ENCODE measurements at regions not wholly inside any gene's neighbourhood (a gene's known extent, or its start where the extent isn't known, plus 50 kb on each side); places are given as distances from the start of the nearest gene placed in this dataset.

- H2BK120ac ChIP-seq (replicated peaks; ENCODE audit: low read depth, low read length) = no peak overlapping the region
- H3K14ac ChIP-seq (ENCODE audit: insufficient read length) = no peak overlapping the region
- H3K4me1 ChIP-seq (replicated peaks in 1 of 4; ENCODE audit: control insufficient read depth in 3 of 4, insufficient read depth in 4 of 4, low read length in 3 of 4) = no peaks in the 10 kb centered on the region
- H2BK12ac ChIP-seq (ENCODE audit: low read depth, low read length) = no peak overlapping the region
- H3K18ac ChIP-seq (ENCODE audit: extremely low read depth, low read length) = no peak overlapping the region
- H3K4ac ChIP-seq (replicated peaks; ENCODE audit: insufficient read length, low read depth, low read length) = no peak overlapping the region
- no peak overlapping the region for H3K9ac ChIP-seq (replicated peaks in 1 of 4; ENCODE audit: extremely low read depth in 1 of 4, low read depth in 3 of 4, low read length in 3 of 4)
- H4K20me1 ChIP-seq (replicated peaks in 1 of 2; ENCODE audit: control insufficient read depth in 1 of 2, insufficient read depth in 2 of 2, low read length in 2 of 2) = no peaks in the 10 kb centered on the region
- no peak overlapping the region for H3K4me2 ChIP-seq (ENCODE audit: insufficient read depth in 1 of 2, low read depth in 2 of 2, low read length in 2 of 2)
- H3K27ac ChIP-seq (ENCODE audit: low read depth, low read length) = no peak overlapping the region
- no peak for FAIRE-seq
- no peak for DNase-seq (ENCODE audit: low read depth in 1 of 2, low spot score in 2 of 2)
- no peak overlapping the region for H2BK20ac ChIP-seq (ENCODE audit: low read length)
- no peak overlapping the region for H3K4me3 ChIP-seq (ENCODE audit: extremely low read depth in 1 of 4, insufficient read depth in 2 of 4, low read depth in 3 of 4, low read length in 4 of 4)
- H2AFZ ChIP-seq (ENCODE audit: low read length) = no peak overlapping the region
- H3K79me2 ChIP-seq (ENCODE audit: control insufficient read depth in 1 of 2, insufficient read depth in 2 of 2, low read length in 2 of 2) = no peaks in the 10 kb centered on the region
- no peak overlapping the region for H4K5ac ChIP-seq (ENCODE audit: insufficient read length, low read depth, low read length)
- no peak overlapping the region for H2BK5ac ChIP-seq (ENCODE audit: low read depth, low read length)
- ChIA-PET CTCF (ENCODE audit: partially characterized antibody) (no interaction called here), POLR2A (ENCODE audit: partially characterized antibody) (no interaction called here)
- H3K27me3 ChIP-seq (replicated peaks in 1 of 4; ENCODE audit: control insufficient read depth in 3 of 4, extremely low read depth in 1 of 4, insufficient read depth in 3 of 4, low read length in 3 of 4) = no peaks in the 10 kb centered on the region
- WGBS, 2 experiments (ENCODE audit: extremely low coverage in 1 of 2, insufficient coverage in 1 of 2, insufficient read length in 1 of 2, insufficient replicate concordance in 2 of 2, low coverage in 1 of 2, low lambda C conversion rate in 2 of 2, missing lambda C conversion rate in 1 of 2) = 76% methylated on average over 4 of the region's 4 CpGs; no CpG with 5 or more reads in 1 of the 2 experiments
- H3K79me1 ChIP-seq (ENCODE audit: low read depth, low read length) = no peaks in the 10 kb centered on the region
- no peaks in the 10 kb centered on the region for H3K23me2 ChIP-seq (ENCODE audit: low read depth, low read length)
- H3K23ac ChIP-seq (ENCODE audit: insufficient read length) = no peak overlapping the region
- peaks cover 3 to 7% of the 10 kb centered on the region in 2 experiments; a peak in 2 of 4 replicates for H3K9me3 ChIP-seq (ENCODE audit: insufficient read depth in 2 of 2, low read depth in 1 of 2, low read length in 1 of 2)
- no peak overlapping the region for H4K91ac ChIP-seq (replicated peaks; ENCODE audit: insufficient read length, low read length)
- H2AK5ac ChIP-seq (ENCODE audit: low read depth, low read length) = no peak overlapping the region
- H2BK15ac ChIP-seq (ENCODE audit: low read length) = no peak overlapping the region
- H3K36me3 ChIP-seq (ENCODE audit: control insufficient read depth in 2 of 4, insufficient read depth in 4 of 4, low read length in 3 of 4) = no peaks in the 10 kb centered on the region
- H3K56ac ChIP-seq (replicated peaks; ENCODE audit: insufficient read length, low read depth, low read length) = no peak overlapping the region
- no peak overlapping the region for H4K8ac ChIP-seq (ENCODE audit: extremely low read depth, insufficient read depth, low read length)
- TF ChIP-seq EZH2 (IDR thresholded peaks at IDR 0.05; ENCODE audit: low read depth, low read length, severe bottlenecking) (no peak), CREB1 (IDR thresholded peaks at IDR 0.05) (no peak), KDM4A (IDR thresholded peaks at IDR 0.05; ENCODE audit: low read depth, low read length, severe bottlenecking) (no peak), POU5F1 (IDR thresholded peaks at IDR 0.05; ENCODE audit: low read depth, low read length) (no peak), EGR1 (IDR thresholded peaks at IDR 0.05; ENCODE audit: borderline replicate concordance, low read depth, low read length) (no peak), NRF1 (IDR thresholded peaks at IDR 0.05; ENCODE audit: low read depth, low read length) (no peak), MAFK (IDR thresholded peaks at IDR 0.05; ENCODE audit: low read depth, low read length) (no peak), ZNF274 (IDR thresholded peaks at IDR 0.05; ENCODE audit: borderline replicate concordance, extremely low read depth, low read length) (no peak), RAD21 (IDR thresholded peaks at IDR 0.05 in 1 of 2, conservative IDR thresholded peaks at IDR 0.05 in 1 of 2; ENCODE audit: low read depth in 2 of 2, low read length in 2 of 2) (no peak), SRF (IDR thresholded peaks at IDR 0.05; ENCODE audit: low read depth, low read length) (no peak), SIN3A (conservative IDR thresholded peaks at IDR 0.05 in 1 of 2, IDR thresholded peaks at IDR 0.05 in 1 of 2; ENCODE audit: low read depth in 1 of 2, low read length in 2 of 2) (no peak)
- TF ChIP-seq, protein P1, sequence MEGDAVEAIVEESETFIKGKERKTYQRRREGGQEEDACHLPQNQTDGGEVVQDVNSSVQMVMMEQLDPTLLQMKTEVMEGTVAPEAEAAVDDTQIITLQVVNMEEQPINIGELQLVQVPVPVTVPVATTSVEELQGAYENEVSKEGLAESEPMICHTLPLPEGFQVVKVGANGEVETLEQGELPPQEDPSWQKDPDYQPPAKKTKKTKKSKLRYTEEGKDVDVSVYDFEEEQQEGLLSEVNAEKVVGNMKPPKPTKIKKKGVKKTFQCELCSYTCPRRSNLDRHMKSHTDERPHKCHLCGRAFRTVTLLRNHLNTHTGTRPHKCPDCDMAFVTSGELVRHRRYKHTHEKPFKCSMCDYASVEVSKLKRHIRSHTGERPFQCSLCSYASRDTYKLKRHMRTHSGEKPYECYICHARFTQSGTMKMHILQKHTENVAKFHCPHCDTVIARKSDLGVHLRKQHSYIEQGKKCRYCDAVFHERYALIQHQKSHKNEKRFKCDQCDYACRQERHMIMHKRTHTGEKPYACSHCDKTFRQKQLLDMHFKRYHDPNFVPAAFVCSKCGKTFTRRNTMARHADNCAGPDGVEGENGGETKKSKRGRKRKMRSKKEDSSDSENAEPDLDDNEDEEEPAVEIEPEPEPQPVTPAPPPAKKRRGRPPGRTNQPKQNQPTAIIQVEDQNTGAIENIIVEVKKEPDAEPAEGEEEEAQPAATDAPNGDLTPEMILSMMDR (IDR thresholded peaks at IDR 0.05; ENCODE audit: control extremely low read depth in 1 of 3, insufficient read depth in 1 of 3, low read depth in 1 of 3, low read length in 3 of 3) = no peak
Observed at GRCh38 chr6:19478273-19478672, 358.9 kb upstream of the ID4 start.

Data from H1 (cell line).